GM21737 (cell line): ENCODE measurements at regions not wholly inside any gene's neighbourhood (a gene's known extent, or its start where the extent isn't known, plus 50 kb on each side); places are given as distances from the start of the nearest gene placed in this dataset.

ENCODE experiments used
- ATAC-seq: cut with Tn5 transposase; IDR thresholded peaks from one replicate; pipeline ENCODE4 v1.9.1; 2021; ENCODE audit warnings: mild to moderate bottlenecking, moderate library complexity; ENCODE audit not compliant: unreplicated experiment

DNA sequence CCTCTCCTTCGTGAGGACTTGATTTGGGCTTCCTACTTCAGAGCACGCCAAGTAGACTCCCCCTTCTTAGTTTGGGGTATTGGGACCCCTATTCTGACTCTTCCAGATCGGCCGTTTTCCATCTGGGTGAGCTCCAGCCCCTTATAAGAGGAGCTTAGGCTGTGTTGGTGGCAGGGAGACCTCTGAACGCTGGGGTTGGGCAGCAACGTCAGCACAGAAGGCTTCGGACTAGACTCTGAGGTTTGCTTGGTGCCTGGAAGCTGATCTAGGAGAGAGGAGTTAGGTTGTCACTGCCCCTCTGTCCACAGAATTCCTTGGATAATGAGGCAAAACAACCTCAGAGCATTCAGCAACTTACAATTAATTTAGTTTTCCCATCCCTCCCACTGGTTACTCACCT, 99.2 kb upstream of the RTL1 start:
- no peak for ATAC-seq

DNA sequence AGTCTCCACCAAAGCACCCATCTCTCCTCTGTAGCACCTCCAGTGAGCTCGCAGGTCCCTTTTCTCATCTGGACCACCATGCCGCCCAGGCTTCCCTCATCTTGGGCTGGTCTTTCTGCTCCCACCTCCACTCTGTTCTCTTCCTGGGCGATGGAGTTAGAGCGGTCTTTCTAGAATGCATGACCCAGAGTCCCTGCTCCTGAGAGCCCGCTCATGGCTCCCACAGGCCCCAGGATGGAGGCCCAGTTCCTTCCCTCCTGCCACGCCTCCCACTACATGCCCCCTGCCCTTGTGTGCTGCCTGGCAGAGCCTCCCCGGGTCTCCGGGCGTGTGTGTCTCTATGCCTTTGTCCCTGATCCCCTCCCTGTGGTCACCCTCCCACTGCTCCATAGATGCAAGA, 100.7 kb upstream of the RTL1 start:
- ATAC-seq, result no peak

DNA sequence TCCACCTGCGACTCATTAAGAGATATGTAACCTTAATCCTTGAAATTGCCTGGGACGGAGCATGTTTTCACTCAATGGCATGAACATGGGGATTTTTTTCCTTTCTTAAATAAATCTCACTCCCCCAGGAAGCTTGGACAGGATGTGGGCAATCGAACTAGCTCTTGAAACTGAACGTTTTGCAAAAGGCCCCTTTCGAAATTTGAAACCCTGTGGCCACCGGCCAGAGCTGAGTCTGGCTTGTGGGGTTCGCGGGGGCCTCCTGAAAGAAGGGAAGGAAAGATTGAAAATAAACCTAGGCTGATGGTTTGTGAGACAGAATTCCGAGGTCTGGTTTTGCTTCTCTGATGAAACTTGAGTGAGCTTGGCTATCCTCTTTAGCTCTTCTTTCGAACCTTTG, 101.4 kb upstream of the RTL1 start:
- no peak for ATAC-seq

DNA sequence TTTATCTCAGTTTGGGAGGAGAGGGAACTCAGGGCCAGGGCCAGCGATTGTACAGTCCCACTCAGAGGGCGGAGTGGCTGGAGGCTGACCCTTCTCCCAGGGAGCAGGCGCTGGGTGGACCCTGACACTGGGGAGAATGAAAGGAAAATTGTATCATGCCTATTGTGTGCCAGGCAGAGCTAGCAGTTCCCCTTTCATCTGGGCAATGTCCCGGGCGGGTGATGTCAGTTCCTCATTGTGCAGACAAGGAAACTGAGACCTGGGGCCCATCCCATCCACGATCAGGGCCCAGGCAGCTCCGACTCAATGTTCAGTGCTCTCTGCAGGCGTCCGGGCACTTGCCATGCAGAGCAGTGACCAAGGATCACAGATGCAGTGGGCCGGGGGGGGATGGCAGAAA, 101.9 kb upstream of the RTL1 start:
- ATAC-seq, result no peak

DNA sequence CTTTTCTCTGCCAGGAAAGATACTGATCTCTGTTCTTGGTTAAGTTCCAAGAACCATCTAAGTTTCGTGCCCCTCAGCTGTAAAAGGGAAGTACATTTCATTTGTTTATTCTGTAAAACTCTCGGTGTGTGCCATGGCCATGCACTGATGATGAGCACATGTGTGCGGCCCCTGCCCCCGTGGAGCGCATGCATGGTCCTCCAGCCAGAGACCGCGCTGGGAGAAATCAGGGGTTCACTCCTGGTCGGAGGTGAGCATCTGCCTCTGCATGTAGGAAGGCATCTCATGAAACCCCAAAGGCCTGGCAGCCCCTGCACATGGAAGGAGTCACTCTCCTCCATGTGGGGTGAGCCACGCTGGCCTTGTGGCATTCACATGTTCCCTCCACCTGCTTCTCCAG, 102.5 kb upstream of the RTL1 start:
- ATAC-seq, result no peak

DNA sequence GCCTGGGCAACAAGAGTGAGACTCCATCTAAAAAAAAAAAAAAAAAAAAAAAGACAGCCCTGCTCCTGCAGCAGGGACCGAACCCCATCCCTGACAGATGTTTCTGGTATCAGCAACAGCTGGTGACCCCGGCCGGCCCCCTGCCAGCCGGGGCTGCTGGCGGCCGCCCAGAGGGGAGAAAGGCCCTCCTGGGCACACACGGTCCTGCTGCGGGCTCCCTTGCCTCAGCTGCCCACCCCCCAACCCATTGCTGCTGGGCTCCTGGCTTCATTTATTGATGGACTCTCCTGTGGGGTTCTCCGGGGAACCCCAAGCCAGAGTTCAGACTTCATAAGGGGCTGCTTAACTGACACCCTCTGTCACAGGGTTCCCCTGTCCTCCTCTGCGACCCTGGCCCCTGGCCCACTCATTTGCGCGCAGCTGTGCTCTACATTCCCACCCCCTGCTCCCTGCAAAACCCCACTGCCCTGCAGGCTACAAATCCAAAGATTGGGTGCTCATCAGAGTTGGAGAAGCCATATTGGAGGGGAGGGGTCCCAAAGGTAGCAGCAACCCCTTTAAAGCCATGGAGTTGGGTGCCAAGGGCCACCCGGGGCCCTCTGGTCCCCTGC, 103.6 kb upstream of the RTL1 start:
- ATAC-seq, result no peak

DNA sequence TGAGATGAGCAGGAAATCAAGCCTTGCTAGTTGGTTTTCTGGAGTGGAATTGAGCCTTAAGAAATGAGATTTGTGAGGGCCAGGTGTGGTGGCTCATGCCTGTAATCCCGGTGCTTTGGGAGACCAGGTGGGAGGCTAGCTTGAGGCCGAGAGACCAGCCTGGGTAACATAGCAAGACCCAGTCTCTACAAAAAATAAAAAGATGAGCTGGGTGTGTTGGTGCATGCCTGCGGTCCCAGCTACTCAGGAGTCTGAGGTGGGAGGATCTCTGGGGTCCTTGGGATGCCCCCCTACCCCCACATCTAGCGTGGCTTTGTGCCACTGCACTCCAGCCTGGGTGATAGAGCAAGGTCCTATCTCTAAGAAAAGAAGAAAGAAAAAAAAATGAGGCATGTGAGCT, 104.2 kb upstream of the RTL1 start:
- ATAC-seq, result no peak

DNA sequence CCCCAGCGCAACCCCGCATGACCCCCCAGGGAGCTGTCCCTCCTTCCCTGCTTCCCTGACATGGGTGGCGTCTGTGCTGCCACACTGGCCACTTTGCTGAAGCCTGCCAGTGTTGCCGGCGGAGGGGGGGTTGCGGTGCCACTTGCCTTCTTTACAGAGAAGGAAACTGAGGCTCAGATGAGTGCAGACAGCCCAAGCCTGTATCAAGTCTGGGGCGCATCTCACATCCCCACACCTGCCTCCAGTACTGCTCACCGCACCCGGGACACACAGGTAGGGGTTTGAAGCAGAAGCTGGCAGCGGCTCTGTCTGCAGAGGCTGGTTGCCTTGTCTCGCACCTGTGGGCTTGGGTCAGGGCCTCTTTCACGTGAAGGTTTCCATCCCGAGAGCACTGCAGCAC, 104.7 kb upstream of the RTL1 start:
- no peak for ATAC-seq

DNA sequence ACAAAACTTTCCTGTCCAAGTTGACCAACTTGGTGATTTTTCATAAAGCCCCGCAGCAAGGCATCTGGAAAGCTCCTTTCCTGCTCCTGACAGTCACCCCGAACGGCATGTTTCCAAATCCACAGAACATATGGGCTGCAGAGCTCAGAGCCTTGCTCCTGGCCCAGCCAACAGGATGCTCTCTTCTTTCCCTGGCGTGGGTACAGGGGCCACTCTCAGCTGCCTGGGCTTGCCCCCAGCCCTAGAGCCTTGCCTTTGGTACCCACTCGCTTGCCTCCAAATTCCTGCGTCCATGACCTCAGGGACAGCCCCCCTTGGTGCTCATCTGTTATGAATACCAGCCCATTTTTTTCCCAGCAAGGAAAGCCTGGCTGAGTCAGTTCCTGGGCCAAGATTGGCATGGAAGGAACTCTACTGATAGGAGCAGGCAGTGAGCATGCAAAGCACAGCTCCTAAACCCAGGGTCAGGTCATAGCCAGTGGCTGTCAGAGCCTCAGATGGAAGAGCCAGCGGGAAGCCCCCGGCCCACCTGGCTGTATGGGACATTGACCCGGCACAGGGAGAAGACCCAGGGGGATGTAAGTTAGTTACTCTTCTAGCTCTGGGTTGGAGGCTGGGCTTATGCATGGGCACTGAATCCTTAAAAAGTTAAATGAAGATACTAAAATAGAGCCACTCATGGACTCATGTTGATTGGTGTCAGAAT, 105.3 kb upstream of the RTL1 start:
- ATAC-seq, result no peak

DNA sequence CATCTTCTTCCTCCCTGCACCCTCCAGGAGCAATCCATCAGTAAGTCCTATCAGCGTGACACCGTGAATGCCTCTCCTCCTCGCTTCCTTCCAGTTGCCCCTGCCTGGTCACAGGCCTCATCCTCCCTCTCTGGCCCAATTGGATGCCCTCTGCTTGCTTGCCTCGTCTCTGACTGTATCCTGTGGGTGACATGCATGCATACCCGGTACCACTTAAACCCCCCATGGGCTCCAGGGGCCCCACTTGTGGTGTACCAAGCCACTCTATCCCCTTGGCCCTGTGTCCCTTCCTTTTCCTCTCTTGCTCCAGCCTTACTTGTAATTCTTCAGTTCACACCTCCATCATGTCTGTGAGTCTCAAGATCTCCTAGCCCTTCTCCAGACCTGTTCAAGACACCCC, 106.0 kb upstream of the RTL1 start:
- no peak for ATAC-seq

DNA sequence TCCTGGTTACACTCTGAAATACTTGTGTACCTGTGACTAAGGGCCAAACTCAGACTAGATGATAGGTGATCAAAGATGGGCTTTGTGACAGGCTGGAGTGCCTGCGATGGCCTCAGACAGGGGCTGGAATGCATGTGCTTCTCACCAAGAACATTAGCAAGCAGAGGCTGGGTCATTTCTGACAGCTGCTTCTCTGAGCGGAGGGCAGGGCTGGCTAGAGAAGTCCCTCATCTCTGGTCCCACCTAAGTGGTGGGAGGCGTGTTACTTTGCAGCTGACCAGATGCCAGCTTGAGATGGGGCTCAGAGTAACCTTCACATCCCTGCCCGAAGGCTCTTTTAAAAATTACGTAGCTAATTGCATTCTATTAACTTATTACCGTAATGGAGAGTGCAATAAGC, 106.8 kb upstream of the RTL1 start:
- no peak for ATAC-seq

DNA sequence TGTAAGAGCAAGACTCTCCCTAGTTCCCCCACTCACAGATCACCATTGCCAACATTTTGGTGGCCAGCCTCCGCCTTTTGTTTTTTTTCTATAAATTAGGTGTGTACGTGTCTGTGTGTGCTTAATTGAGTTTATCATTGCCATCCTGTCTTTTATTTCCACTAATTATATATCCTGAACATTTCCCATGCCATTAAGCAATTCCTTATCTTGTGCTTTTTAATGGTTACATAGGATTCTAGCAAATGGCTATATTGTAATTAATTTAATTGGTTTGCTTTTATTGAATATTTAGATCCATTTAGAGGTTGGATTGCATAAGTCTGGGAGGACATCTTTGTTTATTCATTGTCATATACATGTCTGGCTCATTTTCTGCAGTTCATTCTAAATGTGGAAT, 107.3 kb upstream of the RTL1 start:
- ATAC-seq, result no peak

DNA sequence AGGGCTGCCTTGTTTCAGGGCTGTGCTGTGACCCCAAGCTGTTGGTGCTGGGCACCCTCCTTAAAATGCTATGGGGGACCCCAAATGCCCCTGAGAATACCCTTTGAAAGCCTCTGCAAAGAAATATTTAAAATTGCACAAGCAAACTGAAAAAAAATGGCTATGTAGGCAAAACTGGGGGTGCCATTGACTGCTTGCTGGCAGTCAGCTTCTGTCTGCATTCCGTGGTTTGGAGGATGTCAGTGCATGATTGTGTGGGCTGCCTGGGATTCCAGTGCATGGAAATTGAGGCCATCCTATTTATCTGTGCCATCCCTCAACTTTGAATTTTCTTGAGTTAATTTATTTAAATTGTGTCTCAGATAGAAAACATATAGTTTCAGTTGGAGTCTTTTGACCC, 113.7 kb upstream of the RTL1 start:
- ATAC-seq, result no peak

DNA sequence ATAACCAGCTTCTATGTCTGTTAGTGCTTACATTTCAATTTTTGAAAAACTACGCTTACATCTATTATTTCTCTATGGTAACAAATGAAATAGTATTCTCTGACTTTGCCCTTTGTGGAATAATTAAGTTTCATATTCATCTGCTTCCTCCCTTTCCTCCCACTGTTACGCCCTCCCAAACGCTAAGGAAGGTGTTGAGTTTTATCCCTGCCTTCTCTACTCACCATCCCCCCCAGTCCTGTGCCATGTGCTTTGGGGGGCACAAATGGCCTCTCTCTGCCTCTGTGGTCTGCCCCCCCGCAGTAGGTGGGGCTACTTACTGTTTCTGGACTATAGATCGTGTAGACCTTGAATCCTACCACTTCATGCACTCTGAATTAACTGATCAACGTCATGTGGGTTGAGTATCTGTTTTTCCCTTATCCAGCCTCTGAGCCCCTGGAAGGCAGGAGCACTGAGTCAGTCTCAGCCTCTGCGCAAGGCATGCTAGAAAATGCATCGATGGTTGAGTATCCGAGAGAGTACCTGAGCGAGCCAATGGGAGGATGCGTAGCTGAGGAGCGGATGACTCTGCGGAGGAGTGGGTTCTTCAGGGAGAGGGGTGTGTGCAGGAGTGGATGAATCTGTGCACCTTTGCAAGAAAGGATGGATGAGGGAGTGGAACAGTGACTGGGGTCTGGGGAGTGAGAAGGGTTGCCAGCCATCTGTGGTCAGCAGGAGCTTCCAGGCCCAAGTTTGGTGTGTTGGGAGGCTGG, 114.5 kb upstream of the RTL1 start:
- no peak for ATAC-seq

DNA sequence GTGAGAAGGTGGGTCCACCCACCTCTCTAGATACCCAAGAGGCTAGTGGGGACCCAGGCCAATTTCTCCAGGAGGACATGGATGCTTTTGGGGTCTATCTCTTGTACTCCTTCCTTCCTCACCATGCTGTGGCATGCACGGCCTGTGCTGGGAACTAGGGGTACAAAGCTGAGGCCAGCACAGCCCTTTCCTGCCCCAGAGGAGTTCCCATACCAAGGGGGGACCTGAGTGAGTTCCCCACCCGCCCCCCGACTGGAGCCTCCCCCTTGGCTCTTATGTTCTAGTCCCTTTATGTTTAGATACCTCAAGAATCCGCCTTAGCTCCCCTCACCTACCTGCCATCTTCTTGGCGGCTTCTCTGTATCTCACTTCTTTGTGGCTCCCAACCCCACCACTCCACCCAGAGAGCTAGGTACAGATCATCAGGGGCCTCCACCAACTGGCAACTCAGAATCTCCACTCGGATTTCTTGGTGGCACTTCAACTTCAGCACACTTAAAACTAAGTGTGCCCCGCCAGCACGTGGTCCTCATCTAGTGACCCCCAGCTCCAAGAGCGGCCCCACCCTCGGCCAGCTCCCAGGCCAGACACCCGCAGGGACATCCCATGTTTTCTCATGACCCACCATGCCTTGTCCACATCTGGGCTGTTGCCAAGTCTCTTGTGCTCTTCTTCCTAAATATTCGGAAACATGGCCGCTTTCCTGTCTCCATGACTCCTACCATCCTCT, 115.2 kb upstream of the RTL1 start:
- no peak for ATAC-seq

DNA sequence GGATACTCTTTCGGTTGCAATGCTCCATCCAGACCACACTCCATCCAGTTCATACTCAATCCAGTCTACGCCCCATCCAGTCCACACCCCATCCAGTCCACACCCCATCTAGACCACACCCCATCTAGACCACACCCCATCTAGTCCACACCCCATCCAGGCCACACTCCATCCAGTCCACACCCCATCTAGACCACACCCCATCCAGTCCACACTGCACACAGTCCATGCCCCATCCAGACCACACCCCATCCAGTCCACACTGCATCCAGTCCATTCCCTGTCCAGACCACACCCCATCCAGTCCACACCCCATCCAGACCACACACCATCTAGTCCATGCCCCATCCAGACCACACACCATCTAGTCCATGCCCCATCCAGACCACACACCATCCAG, 116.0 kb upstream of the RTL1 start:
- no peak for ATAC-seq

DNA sequence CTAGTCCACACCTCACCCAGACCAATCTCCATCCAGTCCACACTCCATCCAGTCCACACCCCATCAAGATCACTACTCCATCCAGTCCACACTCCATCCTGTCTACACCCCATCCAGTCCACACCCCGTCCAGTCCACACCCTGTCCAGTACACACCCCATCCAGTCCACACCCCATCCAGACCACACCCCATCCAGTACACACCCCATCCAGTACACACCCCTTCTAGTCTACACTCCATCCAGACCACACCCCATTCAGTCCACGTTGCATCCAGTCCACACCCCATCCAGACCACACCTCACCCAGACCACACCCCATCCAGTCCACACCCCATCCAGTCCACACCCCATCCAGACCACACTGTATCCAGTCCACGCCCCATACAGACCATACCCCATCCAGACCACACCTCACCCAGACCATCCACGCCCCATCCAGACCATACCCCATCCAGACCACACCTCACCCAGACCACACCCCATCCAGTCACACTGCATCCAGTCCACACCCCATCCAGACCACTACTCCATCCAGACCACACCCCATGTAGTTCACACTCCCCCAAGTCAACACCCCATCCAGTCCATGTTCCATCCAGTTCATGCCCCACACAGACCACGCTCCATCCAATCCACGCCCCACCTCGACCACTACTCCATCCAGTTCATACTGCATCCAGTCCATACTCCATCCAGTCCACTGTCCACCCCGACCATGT, 116.6 kb upstream of the RTL1 start:
- no peak for ATAC-seq

DNA sequence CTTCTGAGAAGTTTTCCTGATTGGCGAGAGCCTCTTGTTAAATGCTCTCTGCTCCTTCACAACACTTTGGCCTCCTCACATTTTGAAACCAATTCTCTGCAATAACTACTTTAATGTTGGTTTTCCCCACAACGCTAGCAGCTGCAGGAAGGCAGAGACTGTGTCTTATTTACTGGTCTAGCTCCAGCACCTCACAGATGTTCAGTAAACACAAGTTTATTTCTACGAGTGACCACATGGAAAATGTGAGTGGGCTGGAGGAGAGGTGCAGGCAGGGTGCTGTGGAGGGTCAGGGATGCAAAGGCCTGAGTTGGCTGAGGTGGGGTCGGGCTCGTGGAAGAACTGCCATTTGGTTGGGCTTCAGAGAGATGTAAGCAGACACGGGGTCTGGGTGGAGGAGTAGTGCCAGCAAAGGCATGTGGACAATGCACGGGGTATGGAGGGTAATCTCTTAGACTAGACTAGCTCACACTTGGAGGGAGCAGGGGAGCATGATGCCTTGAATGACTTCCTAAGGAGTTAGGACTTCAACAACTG, 117.4 kb upstream of the RTL1 start:
- ATAC-seq, result no peak

DNA sequence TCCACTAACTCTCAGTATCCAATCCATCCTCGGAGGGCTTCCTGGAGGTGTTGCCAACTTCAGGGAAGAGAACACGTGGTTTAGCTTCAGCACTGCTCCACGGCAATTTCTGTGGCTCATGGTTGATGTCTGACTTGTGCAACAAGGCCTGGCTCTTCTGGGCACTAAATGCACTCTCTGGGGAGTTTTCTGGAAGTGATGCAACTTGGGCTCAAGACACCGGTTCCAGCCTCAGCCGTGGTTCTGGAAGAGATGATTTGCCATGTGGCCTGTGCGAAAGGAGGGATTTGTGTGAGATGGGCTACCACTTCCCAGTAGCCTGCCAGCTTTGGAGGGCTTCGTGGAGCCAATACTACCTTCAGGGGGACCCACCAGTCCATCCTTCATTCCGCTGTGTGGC, 118.6 kb upstream of the RTL1 start:
- no peak for ATAC-seq

DNA sequence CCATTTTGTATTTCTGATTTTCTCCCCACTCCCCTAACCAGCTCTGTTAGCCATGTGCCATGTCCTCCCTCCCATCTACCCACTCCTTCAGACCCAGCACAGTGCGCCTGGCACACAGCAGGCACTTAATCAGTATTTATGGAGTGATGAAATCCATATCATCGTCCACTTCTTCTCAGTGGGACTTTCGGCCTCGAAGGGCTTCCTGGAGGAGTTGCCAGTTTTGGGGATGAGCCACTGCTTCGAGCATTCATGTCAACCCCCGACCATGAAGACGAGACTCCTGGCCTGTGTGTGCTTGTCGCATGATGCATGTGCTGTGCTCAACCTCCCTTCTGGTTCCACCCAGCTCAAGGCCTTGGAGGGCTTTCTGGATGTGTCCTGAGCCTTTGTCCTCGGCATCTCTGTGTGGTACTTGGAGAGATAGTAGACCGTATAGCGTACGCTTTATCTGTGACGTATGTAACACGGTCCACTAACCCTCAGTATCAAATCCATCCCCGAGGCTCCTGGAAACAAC, 119.5 kb upstream of the RTL1 start:
- no peak for ATAC-seq

DNA sequence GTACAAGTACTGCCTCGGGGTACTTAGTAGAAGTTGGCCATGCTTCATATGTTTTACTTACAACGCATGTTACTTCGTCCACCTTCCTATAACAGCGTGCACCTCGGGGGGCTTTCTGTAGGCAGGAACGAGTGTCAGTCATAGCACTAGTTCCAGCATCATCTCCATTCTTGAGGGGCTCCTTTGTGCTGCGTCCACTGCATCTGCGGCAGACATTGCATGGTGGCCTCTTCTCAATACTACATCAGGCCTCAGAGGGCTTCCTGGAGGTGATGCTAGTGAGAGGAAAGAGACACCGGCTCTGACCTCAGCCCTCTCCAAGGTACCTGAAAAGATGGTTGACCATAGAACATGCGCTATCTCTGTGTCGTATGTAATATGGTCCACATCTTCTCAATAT, 121.2 kb upstream of the RTL1 start:
- ATAC-seq, result no peak
